WTC11 (cell line): ENCODE measurements at regions not wholly inside any gene's neighbourhood (a gene's known extent, or its start where the extent isn't known, plus 50 kb on each side); places are given as distances from the start of the nearest gene placed in this dataset.

Experiments used
- ELF4 ChIP-seq: sonication (generic); formaldehyde crosslinking; IDR thresholded peaks from 2 replicates; pipeline ENCODE4 v1.8.1; 2022; ENCODE audit warnings: low read depth, mild to moderate bottlenecking, moderate library complexity, missing genetic modification reagents
- FOXJ3 ChIP-seq: sonication (generic); formaldehyde crosslinking; IDR thresholded peaks from 2 replicates; pipeline ENCODE4 v1.9.0; 2021; ENCODE audit warnings: missing genetic modification reagents, mild to moderate bottlenecking, borderline replicate concordance
- JAZF1 ChIP-seq: fragments of 250-450 bp; sonication (Bioruptor Pico); IDR thresholded peaks from 2 replicates; pipeline ENCODE4 v1.9.0; 2021; ENCODE audit warnings: moderate library complexity, mild to moderate bottlenecking, inconsistent platforms
- KAT7 ChIP-seq: sonication (generic); formaldehyde crosslinking; IDR thresholded peaks from 2 replicates; pipeline ENCODE4 v1.8.1; 2023; ENCODE audit warnings: missing genetic modification reagents, mild to moderate bottlenecking, borderline replicate concordance
- MAX ChIP-seq: sonication (generic); formaldehyde crosslinking; IDR thresholded peaks from 2 replicates; pipeline ENCODE4 v1.8.0; 2022; ENCODE audit warnings: mild to moderate bottlenecking, missing genetic modification reagents
- MXD4 ChIP-seq: fragments of 250-450 bp; sonication (Bioruptor Pico); IDR thresholded peaks from 2 replicates; pipeline ENCODE4 v1.8.0; 2021; ENCODE audit warnings: mild to moderate bottlenecking, moderate library complexity, borderline replicate concordance
- NFYB ChIP-seq: sonication (generic); formaldehyde crosslinking; conservative IDR thresholded peaks from 2 replicates; pipeline ENCODE4 v1.8.0; 2022; ENCODE audit warnings: low read depth, missing genetic modification reagents
- PRRX2 ChIP-seq: fragments of 250-450 bp; sonication (Bioruptor Pico); IDR thresholded peaks from 2 replicates; pipeline ENCODE4 v1.8.0; 2021; ENCODE audit warnings: mild to moderate bottlenecking
- SP1 ChIP-seq: sonication (generic); formaldehyde crosslinking; conservative IDR thresholded peaks from 2 replicates; pipeline ENCODE4 v1.8.1; 2022; ENCODE audit warnings: missing genetic modification reagents
- ZNF512 ChIP-seq: sonication (generic); formaldehyde crosslinking; IDR thresholded peaks from 2 replicates; pipeline ENCODE4 v1.8.1; 2022; ENCODE audit warnings: missing genetic modification reagents, borderline replicate concordance
- TF ChIP-seq, protein P1 (sequence below): fragments of 200-600 bp; IDR thresholded peaks from 2 replicates; pipeline ENCODE4 v1.8.0; 2022; ENCODE audit warnings: antibody characterized with exemption
- TF ChIP-seq, protein P2 (sequence below): sonication (generic); formaldehyde crosslinking; IDR thresholded peaks from 2 replicates; pipeline ENCODE4 v1.8.1; 2022; ENCODE audit warnings: low read depth, missing genetic modification reagents, borderline replicate concordance
- TF ChIP-seq, protein P3 (sequence below): sonication (generic); formaldehyde crosslinking; IDR thresholded peaks from 2 replicates; pipeline ENCODE4 v1.8.1; 2023; ENCODE audit warnings: mild to moderate bottlenecking, moderate library complexity, missing genetic modification reagents

DNA sequence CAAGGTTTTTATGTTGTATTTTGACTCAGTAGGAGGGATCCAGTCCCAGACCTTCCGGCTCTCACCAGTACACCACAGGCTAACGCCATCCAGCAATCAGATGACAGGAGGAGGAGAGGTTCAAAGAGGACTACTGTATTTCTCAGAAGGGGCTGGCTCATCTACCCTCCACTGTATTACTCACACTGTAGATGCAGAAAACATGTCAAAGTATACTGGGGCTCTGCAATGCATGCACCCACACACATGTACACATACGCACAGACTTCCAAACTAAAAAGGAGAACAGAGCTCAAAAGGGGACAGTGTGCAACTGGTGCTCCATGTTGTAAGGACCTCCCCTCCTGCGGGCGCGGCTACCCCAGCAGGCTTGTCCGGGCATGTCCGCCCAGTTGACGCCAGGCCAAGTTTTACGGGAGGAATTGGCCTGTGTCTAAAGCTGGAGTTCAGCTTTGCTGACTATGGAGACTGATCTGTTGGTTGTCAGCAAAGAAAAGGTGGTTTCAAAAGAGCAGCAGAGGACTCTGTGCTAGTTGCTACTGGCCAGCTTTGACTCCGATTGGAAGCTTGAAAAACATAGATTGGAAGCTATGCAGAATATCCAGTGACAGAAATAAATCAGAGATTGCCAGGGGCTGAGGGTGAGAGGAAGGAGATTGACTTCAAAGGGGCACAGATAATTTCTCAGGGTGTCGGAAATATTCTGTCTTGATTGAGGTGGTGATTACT lies 314.2 kb downstream of the DLEU7 start:
- no peak for TF ChIP-seq FOXJ3 (CRISPR knock-in tag)
- no peak for TF ChIP-seq KAT7 (CRISPR knock-in tag)
- no peak for TF ChIP-seq ZNF512 (CRISPR knock-in tag)
- TF ChIP-seq JAZF1: no peak
- no peak for TF ChIP-seq NFYB (CRISPR knock-in tag)
- TF ChIP-seq, protein P1, sequence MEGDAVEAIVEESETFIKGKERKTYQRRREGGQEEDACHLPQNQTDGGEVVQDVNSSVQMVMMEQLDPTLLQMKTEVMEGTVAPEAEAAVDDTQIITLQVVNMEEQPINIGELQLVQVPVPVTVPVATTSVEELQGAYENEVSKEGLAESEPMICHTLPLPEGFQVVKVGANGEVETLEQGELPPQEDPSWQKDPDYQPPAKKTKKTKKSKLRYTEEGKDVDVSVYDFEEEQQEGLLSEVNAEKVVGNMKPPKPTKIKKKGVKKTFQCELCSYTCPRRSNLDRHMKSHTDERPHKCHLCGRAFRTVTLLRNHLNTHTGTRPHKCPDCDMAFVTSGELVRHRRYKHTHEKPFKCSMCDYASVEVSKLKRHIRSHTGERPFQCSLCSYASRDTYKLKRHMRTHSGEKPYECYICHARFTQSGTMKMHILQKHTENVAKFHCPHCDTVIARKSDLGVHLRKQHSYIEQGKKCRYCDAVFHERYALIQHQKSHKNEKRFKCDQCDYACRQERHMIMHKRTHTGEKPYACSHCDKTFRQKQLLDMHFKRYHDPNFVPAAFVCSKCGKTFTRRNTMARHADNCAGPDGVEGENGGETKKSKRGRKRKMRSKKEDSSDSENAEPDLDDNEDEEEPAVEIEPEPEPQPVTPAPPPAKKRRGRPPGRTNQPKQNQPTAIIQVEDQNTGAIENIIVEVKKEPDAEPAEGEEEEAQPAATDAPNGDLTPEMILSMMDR: no peak
- no peak for TF ChIP-seq ELF4
- TF ChIP-seq SP1 (CRISPR knock-in tag): no peak
- no peak for TF ChIP-seq MXD4 (CRISPR knock-in tag)
- TF ChIP-seq MAX (CRISPR knock-in tag): no peak
- no peak for TF ChIP-seq PRRX2 (CRISPR knock-in tag)
- TF ChIP-seq, protein P2, sequence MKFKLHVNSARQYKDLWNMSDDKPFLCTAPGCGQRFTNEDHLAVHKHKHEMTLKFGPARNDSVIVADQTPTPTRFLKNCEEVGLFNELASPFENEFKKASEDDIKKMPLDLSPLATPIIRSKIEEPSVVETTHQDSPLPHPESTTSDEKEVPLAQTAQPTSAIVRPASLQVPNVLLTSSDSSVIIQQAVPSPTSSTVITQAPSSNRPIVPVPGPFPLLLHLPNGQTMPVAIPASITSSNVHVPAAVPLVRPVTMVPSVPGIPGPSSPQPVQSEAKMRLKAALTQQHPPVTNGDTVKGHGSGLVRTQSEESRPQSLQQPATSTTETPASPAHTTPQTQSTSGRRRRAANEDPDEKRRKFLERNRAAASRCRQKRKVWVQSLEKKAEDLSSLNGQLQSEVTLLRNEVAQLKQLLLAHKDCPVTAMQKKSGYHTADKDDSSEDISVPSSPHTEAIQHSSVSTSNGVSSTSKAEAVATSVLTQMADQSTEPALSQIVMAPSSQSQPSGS (CRISPR knock-in tag): no peak
- TF ChIP-seq, protein P3, sequence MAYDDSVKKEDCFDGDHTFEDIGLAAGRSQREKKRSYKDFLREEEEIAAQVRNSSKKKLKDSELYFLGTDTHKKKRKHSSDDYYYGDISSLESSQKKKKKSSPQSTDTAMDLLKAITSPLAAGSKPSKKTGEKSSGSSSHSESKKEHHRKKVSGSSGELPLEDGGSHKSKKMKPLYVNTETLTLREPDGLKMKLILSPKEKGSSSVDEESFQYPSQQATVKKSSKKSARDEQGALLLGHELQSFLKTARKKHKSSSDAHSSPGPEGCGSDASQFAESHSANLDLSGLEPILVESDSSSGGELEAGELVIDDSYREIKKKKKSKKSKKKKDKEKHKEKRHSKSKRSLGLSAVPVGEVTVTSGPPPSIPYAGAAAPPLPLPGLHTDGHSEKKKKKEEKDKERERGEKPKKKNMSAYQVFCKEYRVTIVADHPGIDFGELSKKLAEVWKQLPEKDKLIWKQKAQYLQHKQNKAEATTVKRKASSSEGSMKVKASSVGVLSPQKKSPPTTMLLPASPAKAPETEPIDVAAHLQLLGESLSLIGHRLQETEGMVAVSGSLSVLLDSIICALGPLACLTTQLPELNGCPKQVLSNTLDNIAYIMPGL (CRISPR knock-in tag): no peak
